ENCODE measurements at regions not wholly inside any gene's neighbourhood (a gene's known extent, or its start where the extent isn't known, plus 50 kb on each side); places are given as distances from the start of the nearest gene placed in this dataset.

- Histone ChIP-seq H3K14ac (replicated peaks; ENCODE audit: low read depth, low read length) (no peak overlapping the region), H3K36me3 (ENCODE audit: control insufficient read depth, insufficient read depth, low read length) (no peaks in the 10 kb centered on the region), H3K4me1 (ENCODE audit: control insufficient read depth, insufficient read depth, low read length) (no peaks in the 10 kb centered on the region), H2AK9ac (replicated peaks; ENCODE audit: low read depth, low read length, poor library complexity) (no peak overlapping the region), H3K4me2 (ENCODE audit: low read depth, low read length) (no peak overlapping the region), H4K20me1 (ENCODE audit: insufficient read depth, low read length) (no peaks in the 10 kb centered on the region), H3K4me3 (ENCODE audit: insufficient read depth, low read depth, low read length) (no peak overlapping the region), H3K79me1 (ENCODE audit: low read depth in 1 of 2, low read length in 2 of 2) (no peaks in the 10 kb centered on the region), H4K5ac (ENCODE audit: low read depth, low read length) (no peak overlapping the region), H2AFZ (replicated peaks; ENCODE audit: low read length, poor library complexity) (no peak overlapping the region), H4K8ac (ENCODE audit: low read depth in 2 of 2, low read length in 2 of 2) (no peak overlapping the region), H3K27me3 (ENCODE audit: control insufficient read depth, insufficient read depth, low read length) (no peaks in the 10 kb centered on the region), H2BK20ac (ENCODE audit: low read depth, low read length) (no peak overlapping the region), H3K4ac (ENCODE audit: low read depth, low read length) (no peak overlapping the region), H3K56ac (ENCODE audit: extremely low read depth, insufficient read depth, low read length) (no peak overlapping the region), H4K91ac (ENCODE audit: insufficient read depth, low read depth, low read length) (no peak overlapping the region), H3K23ac (ENCODE audit: low read depth, low read length) (no peak overlapping the region), H2BK15ac (ENCODE audit: low read depth, low read length) (no peak overlapping the region), H3K27ac (ENCODE audit: insufficient read depth, low read length) (no peak overlapping the region), H3K9me3 (ENCODE audit: control insufficient read depth, insufficient read depth, low read length) (no peaks in the 10 kb centered on the region), H2BK5ac (ENCODE audit: low read depth, low read length, poor library complexity, severe bottlenecking) (no peak overlapping the region), H2AK5ac (ENCODE audit: low read depth, low read length) (no peak overlapping the region), H2BK120ac (ENCODE audit: low read depth, low read length) (no peak overlapping the region), H3K18ac (ENCODE audit: low read depth, low read length) (no peak overlapping the region), H3K9ac (ENCODE audit: low read depth, low read length) (no peak overlapping the region), H3K9me1 (ENCODE audit: insufficient read depth, low read length) (no peaks in the 10 kb centered on the region)
- WGBS, 2 experiments (ENCODE audit: extremely low coverage in 2 of 2, insufficient read length in 1 of 2) = no CpG with 5 or more reads among the region's 4 CpGs
- TF ChIP-seq RCOR1 (IDR thresholded peaks at IDR 0.05; ENCODE audit: insufficient replicate concordance, low read length) (no peak), FOS (IDR thresholded peaks at IDR 0.05; ENCODE audit: low read depth, low read length) (no peak), RAD21 (IDR thresholded peaks at IDR 0.05; ENCODE audit: low read length) (no peak), CEBPB (IDR thresholded peaks at IDR 0.05; ENCODE audit: low read depth, low read length) (no peak)
- TF ChIP-seq, protein P1, sequence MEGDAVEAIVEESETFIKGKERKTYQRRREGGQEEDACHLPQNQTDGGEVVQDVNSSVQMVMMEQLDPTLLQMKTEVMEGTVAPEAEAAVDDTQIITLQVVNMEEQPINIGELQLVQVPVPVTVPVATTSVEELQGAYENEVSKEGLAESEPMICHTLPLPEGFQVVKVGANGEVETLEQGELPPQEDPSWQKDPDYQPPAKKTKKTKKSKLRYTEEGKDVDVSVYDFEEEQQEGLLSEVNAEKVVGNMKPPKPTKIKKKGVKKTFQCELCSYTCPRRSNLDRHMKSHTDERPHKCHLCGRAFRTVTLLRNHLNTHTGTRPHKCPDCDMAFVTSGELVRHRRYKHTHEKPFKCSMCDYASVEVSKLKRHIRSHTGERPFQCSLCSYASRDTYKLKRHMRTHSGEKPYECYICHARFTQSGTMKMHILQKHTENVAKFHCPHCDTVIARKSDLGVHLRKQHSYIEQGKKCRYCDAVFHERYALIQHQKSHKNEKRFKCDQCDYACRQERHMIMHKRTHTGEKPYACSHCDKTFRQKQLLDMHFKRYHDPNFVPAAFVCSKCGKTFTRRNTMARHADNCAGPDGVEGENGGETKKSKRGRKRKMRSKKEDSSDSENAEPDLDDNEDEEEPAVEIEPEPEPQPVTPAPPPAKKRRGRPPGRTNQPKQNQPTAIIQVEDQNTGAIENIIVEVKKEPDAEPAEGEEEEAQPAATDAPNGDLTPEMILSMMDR (conservative IDR thresholded peaks at IDR 0.05; ENCODE audit: low read depth, low read length) = no peak
- CTCF ChIA-PET = no interaction called here
- dilution Hi-C loops (cut with HindIII; ENCODE audit: low sequenced_read_pairs, unreplicated experiment) = no loop called here
- no TSS peak for BruUV-seq (replicated peaks)
- POLR2A ChIA-PET (ENCODE audit: unreplicated experiment) = no interaction called here
- in situ Hi-C loops (cut with MboI; ENCODE audit: low sequenced_read_pairs) = no loop called here
- ATAC-seq (ENCODE audit: low read depth) = no peak
- intact Hi-C loops (cut with micrococcal nuclease) = no loop called here
- peak; percentile 16 for DNase-seq
Observed at GRCh38 chr3:165459111-165459510, 262.9 kb upstream of the SLITRK3 start.

Measured in IMR-90 (cell line).